PC-9 (cell line): ENCODE measurements at regions not wholly inside any gene's neighbourhood (a gene's known extent, or its start where the extent isn't known, plus 50 kb on each side); places are given as distances from the start of the nearest gene placed in this dataset.

Source experiments
- BruUV-seq: library from RNA; stranded (reverse); fragments of 400-500 nt; replicated peaks from 2 replicates; lab custom pipeline; 2021; lab: Mats Ljungman, UMichigan
- CTCF ChIA-PET: fragments of 300-600 bp; sonication (Branson Sonifier 250); formaldehyde crosslinking; loops from one replicate; lab custom pipeline; 2022; ENCODE audit warnings: antibody characterized with exemption; lab: Charles Lee
- POLR2A ChIA-PET: fragments of 300-600 bp; sonication (Branson Sonifier 250); formaldehyde crosslinking; loops from one replicate; lab custom pipeline; 2022; ENCODE audit warnings: antibody characterized with exemption; ENCODE audit not compliant: unreplicated experiment; lab: Charles Lee
- DNase-seq, 2 experiments: peaks; one replicate each; pipeline versions ENCODE4 v3.0.0 to v3.0.0-alpha.2; 2015 to 2022; ENCODE audit warnings: mixed read lengths in 1 of 2
- H2AFZ ChIP-seq: fragments of 200-600 bp; sonication (generic); 2 replicates; pipeline ENCODE4 v1.8.1; 2017; ENCODE audit warnings: antibody characterized with exemption
- H3F3A ChIP-seq: fragments of 200-600 bp; sonication (generic); 2 replicates; pipeline ENCODE4 v1.8.1; 2017; ENCODE audit warnings: antibody characterized with exemption, mild to moderate bottlenecking, low read depth; ENCODE audit not compliant: insufficient read depth
- H3K27ac ChIP-seq: fragments of 200-600 bp; sonication (generic); 2 replicates; pipeline ENCODE4 v1.6.1; 2016; ENCODE audit warnings: mixed run types
- H3K27me3 ChIP-seq: fragments of 200-600 bp; sonication (generic); 2 replicates; pipeline ENCODE4 v1.6.1; 2016; ENCODE audit warnings: low read depth, mixed run types; ENCODE audit not compliant: insufficient read depth
- H3K36me3 ChIP-seq: fragments of 200-600 bp; sonication (generic); 2 replicates; pipeline ENCODE4 v1.6.1; 2016; ENCODE audit warnings: low read depth, mixed run types
- H3K4me1 ChIP-seq: fragments of 200-600 bp; sonication (generic); replicated peaks from 2 replicates; pipeline ENCODE4 v1.6.1; 2016; ENCODE audit warnings: mixed run types; ENCODE audit not compliant: insufficient read depth
- H3K4me2 ChIP-seq: fragments of 200-600 bp; sonication (generic); 2 replicates; pipeline ENCODE4 v1.6.1; 2017; ENCODE audit warnings: mixed run types
- H3K4me3 ChIP-seq: fragments of 200-600 bp; sonication (generic); 2 replicates; pipeline ENCODE4 v1.6.1; 2016; ENCODE audit warnings: mixed run types
- H3K79me2 ChIP-seq: fragments of 200-600 bp; sonication (generic); 2 replicates; pipeline ENCODE4 v1.6.1; 2017; ENCODE audit warnings: low read depth, mixed run types
- H3K9me2 ChIP-seq: fragments of 200-600 bp; sonication (generic); 2 replicates; pipeline ENCODE4 v1.8.1; 2017; ENCODE audit warnings: mild to moderate bottlenecking; ENCODE audit not compliant: insufficient read depth
- H3K9me3 ChIP-seq: fragments of 200-600 bp; sonication (generic); 2 replicates; pipeline ENCODE4 v1.8.1; 2016; ENCODE audit warnings: low read depth; ENCODE audit not compliant: insufficient read depth
- H4K20me1 ChIP-seq: fragments of 200-600 bp; sonication (generic); 2 replicates; pipeline ENCODE4 v1.8.1; 2017; ENCODE audit not compliant: insufficient read depth
- EZH2 ChIP-seq: fragments of 200-600 bp; sonication (generic); IDR thresholded peaks from 2 replicates; pipeline ENCODE4 v1.8.0; 2017; ENCODE audit warnings: antibody characterized with exemption, low read depth
- intact Hi-C: fragments of 100-400 bp; cut with micrococcal nuclease; formaldehyde crosslinking; loops from one replicate; pipeline ENCODE4 v1.10.0; 2022; ENCODE audit not compliant: unreplicated experiment
- TF ChIP-seq, protein P1 (sequence below): fragments of 200-600 bp; sonication (generic); conservative IDR thresholded peaks from 2 replicates; pipeline ENCODE4 v1.6.1; 2017; ENCODE audit warnings: mixed run types, antibody characterized with exemption, mild to moderate bottlenecking, moderate library complexity

- TF ChIP-seq, protein P1, sequence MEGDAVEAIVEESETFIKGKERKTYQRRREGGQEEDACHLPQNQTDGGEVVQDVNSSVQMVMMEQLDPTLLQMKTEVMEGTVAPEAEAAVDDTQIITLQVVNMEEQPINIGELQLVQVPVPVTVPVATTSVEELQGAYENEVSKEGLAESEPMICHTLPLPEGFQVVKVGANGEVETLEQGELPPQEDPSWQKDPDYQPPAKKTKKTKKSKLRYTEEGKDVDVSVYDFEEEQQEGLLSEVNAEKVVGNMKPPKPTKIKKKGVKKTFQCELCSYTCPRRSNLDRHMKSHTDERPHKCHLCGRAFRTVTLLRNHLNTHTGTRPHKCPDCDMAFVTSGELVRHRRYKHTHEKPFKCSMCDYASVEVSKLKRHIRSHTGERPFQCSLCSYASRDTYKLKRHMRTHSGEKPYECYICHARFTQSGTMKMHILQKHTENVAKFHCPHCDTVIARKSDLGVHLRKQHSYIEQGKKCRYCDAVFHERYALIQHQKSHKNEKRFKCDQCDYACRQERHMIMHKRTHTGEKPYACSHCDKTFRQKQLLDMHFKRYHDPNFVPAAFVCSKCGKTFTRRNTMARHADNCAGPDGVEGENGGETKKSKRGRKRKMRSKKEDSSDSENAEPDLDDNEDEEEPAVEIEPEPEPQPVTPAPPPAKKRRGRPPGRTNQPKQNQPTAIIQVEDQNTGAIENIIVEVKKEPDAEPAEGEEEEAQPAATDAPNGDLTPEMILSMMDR, result no peak
- no peak for TF ChIP-seq EZH2
- intact Hi-C loops, result loop anchor here (5.0 to 10.0 kb wide), 3 partner anchors 49 to 111 kb away; no protein-coding TSS in a partner anchor
- no peaks in the 10 kb centered on the region for H3K79me2 ChIP-seq
- CTCF ChIA-PET, result interaction anchor here (0.6 kb wide), 1 partner anchor 93 kb away, joined by 3 read pairs; no protein-coding TSS in a partner anchor
- H3K4me1 ChIP-seq, result no peaks in the 10 kb centered on the region
- no peaks in the 10 kb centered on the region for H3K36me3 ChIP-seq
- H3K9me2 ChIP-seq, result no peaks in the 10 kb centered on the region
- no peak overlapping the region for H3K27ac ChIP-seq
- no peak overlapping the region for H2AFZ ChIP-seq
- no TSS peak for BruUV-seq
- peaks cover 50% of the 10 kb centered on the region for H3K27me3 ChIP-seq
- H3F3A ChIP-seq, result no peaks in the 10 kb centered on the region
- POLR2A ChIA-PET, result no interaction called here
- DNase-seq, result no peak
- no peaks in the 10 kb centered on the region for H3K9me3 ChIP-seq
- no peak overlapping the region for H3K4me2 ChIP-seq
- H4K20me1 ChIP-seq, result no peaks in the 10 kb centered on the region
- no peak overlapping the region for H3K4me3 ChIP-seq
Measured at GRCh38 chr11:119531623-119532022, 108.7 kb upstream of the THY1 start.

GRCh38 chr11:119531056-119531455, 108.1 kb upstream of the THY1 start:
- CTCF ChIA-PET, result interaction anchor here (0.6 kb wide), 1 partner anchor 93 kb away, joined by 3 read pairs; no protein-coding TSS in a partner anchor
- POLR2A ChIA-PET, result no interaction called here
- DNase-seq, result peak in 1 of 2 experiments; percentile 27
- Histone ChIP-seq H3K9me2 (no peaks in the 10 kb centered on the region), H3K4me2 (no peak overlapping the region), H3K27ac (no peak overlapping the region), H2AFZ (no peak overlapping the region), H3K4me3 (no peak overlapping the region), H3K36me3 (no peaks in the 10 kb centered on the region), H3F3A (no peaks in the 10 kb centered on the region), H3K4me1 (no peaks in the 10 kb centered on the region), H3K9me3 (no peaks in the 10 kb centered on the region), H4K20me1 (no peaks in the 10 kb centered on the region), H3K27me3 (peaks cover 50% of the 10 kb centered on the region), H3K79me2 (no peaks in the 10 kb centered on the region)
- BruUV-seq, result no TSS peak
- intact Hi-C loops, result loop anchor here (5.0 to 10.0 kb wide), 3 partner anchors 49 to 111 kb away; no protein-coding TSS in a partner anchor
- TF ChIP-seq, protein P1, result no peak
- TF ChIP-seq EZH2, result no peak

DNA sequence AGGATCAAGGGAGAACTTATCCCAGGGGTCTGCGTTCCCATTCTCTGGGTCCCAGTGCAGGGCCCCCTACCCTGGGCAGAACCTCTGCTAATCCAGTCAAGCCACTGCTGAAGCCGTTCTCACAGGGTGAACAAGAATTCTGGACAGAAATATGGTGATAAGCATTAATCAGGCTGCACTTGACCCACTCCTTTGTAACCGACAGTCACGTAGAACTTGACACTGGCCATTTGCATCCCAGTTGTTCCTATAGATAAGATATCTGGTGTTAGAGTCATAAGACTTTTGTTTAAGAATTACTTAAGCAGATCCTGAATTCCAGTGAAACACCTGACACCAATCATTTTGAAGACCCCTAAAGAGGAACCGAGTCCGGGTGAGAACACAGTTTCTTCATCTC, 107.5 kb upstream of the THY1 start:
- Histone ChIP-seq H3K79me2 (no peaks in the 10 kb centered on the region), H3K27ac (no peak overlapping the region), H3K9me2 (no peaks in the 10 kb centered on the region), H3K27me3 (peaks cover 54% of the 10 kb centered on the region), H4K20me1 (no peaks in the 10 kb centered on the region), H2AFZ (no peak overlapping the region), H3K4me1 (no peaks in the 10 kb centered on the region), H3K36me3 (no peaks in the 10 kb centered on the region), H3K9me3 (no peaks in the 10 kb centered on the region), H3K4me2 (no peak overlapping the region), H3K4me3 (no peak overlapping the region), H3F3A (no peaks in the 10 kb centered on the region)
- ChIA-PET CTCF (no interaction called here), POLR2A (no interaction called here)
- peak in 1 of 2 experiments; percentile 25 for DNase-seq
- BruUV-seq, result no TSS peak
- TF ChIP-seq EZH2, result no peak
- TF ChIP-seq, protein P1, result no peak
- intact Hi-C loops, result loop anchor here (5.0 to 10.0 kb wide), 3 partner anchors 48 to 112 kb away; no protein-coding TSS in a partner anchor
